M059J (cell line): ENCODE measurements at regions not wholly inside any gene's neighbourhood (a gene's known extent, or its start where the extent isn't known, plus 50 kb on each side); places are given as distances from the start of the nearest gene placed in this dataset.

Source experiments
- DNase-seq: peaks from one replicate; pipeline ENCODE4 v3.0.0-alpha.2; 2012; ENCODE audit warnings: low read depth

- DNase-seq = no peak
These were observed 871.4 kb downstream of the MAT2B start for GRCh38 chr5:164376843-164377242.

DNA sequence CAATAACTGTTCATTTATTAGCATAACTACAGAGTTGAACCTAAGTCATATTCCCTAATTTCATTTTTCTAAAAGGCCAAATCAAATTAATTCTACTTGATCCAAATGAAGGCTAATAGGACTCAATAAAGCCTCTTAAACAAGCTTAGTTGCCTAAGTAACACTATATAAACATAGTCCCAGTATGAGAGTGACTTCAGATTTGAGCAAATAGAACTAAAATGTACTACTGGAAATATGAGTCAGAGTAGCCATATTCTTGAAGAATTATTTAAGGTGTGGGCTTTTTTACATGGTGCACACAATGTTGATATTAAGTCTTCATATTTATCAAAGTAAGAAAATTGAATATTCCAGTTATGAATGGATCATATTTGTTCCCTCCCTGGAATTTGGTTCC, 872.3 kb downstream of the MAT2B start:
- no peak for DNase-seq

- no peak for DNase-seq
These were observed 878.2 kb downstream of the MAT2B start for GRCh38 chr5:164383662-164384061.

DNA sequence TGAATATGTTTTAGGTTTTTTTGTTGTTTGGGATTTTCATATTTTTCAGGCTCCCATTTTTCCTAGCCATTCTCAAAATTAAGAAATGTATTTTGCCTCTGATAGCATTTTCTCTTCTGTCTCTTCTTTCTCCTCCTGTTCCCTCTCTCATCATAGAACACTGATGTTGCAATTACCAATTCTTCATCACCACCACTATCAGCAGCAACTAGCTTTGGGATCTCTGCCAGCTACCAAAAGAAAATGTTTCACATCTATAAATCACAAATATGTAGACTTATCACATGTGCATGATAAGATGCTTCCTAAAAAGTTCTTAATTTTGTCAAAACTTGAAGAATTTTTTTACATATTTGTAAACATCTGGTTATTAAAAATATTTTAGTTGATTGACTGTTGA, 887.1 kb downstream of the MAT2B start:
- no peak for DNase-seq

- DNase-seq = no peak
These were observed 889.3 kb downstream of the MAT2B start for GRCh38 chr5:164394686-164395194.

GRCh38 chr5:164412531-164412930, 907.1 kb downstream of the MAT2B start:
- DNase-seq = no peak

DNA sequence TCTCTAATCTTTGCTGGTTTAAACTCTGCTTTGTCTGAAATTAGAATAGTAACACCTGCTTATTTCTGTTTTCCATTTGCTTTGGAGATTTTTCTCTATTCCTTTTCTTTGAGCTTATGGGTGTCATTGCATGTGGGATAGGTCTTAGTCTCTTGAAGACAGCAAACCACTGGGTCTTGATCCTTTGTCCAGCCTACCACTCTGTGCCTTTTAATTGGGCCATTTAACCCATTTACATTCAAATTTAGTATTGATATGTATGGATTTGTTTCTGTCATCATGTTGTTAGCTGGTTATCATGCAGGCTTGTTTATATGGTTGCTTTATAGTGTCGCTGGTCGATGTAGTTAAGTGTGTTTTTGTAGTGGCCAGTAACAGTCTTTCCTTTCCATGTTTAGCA, 914.7 kb downstream of the MAT2B start:
- no peak for DNase-seq

- DNase-seq = peak; percentile 4
These were observed 917.0 kb downstream of the MAT2B start for GRCh38 chr5:164422400-164422799.

GRCh38 chr5:164431634-164432304, 926.4 kb downstream of the MAT2B start:
- no peak for DNase-seq

DNA sequence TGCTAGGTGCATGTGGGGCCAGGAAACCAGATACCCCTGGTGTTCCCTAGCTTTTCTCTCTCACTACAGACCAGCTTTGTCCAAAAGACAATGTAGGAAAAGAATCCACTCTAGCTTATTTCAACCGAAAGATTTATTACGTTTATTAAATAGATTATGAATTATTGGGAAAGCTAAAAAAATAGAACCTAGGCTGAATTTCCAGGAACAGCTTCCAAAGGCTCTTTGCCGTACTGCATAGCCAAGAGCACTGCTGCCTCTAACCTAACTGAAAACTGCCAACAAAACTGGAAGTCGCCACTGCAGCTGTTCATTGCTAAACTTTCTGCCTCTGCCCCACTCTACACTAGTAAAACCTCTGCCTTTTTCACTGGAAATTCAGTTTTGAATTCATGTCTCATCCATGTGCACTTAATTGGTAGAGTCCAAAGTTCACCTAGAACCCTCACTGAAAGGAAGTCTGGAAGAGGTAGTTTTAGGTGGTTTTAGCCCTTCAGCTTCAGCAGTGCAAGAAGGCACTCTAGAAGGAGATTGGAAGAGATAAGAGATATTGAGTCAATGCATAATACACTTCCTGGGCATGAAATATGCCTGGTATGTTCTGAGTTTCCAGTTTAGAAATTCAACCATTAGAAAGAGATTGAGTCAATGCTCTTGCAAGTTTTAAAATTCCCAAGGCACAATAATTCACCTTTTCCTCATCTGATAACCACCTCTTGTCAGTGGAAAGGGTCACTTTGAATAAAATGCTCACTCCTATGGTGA, 927.9 kb downstream of the MAT2B start:
- DNase-seq = peak; percentile 23

DNA sequence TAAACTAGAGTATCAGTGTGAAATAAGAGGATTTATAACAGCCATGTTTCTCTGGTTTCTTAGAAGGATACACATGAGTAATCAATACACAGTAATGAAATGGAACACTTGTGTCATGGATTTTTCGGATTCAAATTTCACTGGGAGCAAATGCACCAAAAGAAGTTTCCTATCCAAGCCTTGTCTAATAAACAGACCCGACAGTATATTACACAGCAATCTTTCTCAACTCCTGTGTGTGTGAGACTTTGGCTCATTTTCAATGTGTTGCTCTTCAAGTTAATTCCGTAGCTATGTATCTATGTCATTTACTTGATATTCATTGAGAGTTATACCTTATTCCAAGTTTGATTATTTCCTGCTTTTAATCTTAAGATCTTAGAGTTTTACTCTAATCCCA, 930.2 kb downstream of the MAT2B start:
- DNase-seq = no peak

GRCh38 chr5:164439799-164440198, 934.4 kb downstream of the MAT2B start:
- no peak for DNase-seq

- no peak for DNase-seq
These were observed 944.0 kb downstream of the MAT2B start for GRCh38 chr5:164449460-164449859.

DNA sequence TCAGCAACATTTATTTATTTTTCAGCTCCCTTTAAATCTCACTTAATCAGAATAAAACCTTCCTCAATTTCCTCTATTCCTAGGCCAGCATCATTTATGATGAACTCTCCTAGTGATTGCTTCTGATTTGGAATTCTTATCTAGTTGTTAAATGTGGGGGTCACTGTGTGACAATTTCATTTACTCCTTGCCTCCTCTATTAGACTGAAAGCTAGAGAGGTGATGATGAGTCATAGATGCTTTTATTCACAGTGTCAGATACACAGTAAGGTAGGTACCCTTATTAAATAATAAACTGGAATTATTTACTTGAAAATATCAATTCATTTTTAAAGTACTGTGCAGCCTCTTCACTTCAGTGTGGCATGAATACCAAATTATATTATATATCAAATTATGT, 960.6 kb downstream of the MAT2B start:
- no peak for DNase-seq

- DNase-seq = no peak
These were observed 964.9 kb downstream of the MAT2B start for GRCh38 chr5:164470312-164470711.

DNA sequence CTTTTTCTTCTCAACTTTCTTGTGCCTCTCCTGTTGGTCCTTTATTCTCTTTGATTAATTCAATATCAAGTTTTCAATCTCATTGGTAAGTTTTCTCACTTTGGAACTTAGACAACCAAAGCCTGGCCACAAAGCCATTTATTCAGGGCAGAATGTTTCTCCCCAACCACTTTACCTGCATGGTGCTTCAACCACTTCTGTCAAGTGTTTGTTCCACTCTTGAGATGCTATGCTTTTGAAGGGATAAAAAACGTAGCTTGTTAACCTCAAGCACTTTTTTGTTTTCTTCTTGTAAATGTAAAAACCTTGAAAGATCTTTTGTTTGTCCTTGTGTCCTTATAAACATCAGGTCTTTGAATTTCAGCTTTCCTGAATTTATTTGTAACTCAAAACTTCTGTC, 966.7 kb downstream of the MAT2B start:
- DNase-seq = no peak

GRCh38 chr5:164475339-164475977, 970.0 kb downstream of the MAT2B start:
- peak; percentile 2 for DNase-seq

- DNase-seq = no peak
These were observed 975.9 kb downstream of the MAT2B start for GRCh38 chr5:164481270-164481669.

DNA sequence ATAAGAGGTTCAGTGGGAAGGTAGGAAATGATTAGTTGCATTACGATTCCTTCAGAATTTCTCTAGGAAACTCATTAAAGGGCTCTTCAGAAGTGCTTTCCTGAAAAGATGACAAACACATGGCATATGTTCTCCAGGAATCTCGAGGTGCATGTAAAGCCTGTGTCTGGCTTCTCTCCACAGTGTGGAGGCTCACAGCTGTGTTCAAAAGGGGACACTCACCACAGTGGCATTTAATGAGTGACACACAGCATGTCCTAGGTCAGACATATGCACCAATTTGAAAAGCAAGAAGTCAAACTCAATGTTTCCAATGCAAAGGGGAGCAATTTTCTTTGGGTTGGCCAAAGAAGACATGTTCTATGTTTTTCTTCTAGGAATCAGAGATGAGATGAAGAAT, 976.9 kb downstream of the MAT2B start:
- no peak for DNase-seq

- no peak for DNase-seq
These were observed 979.5 kb downstream of the MAT2B start for GRCh38 chr5:164484948-164485347.

- DNase-seq = peak; percentile 4
These were observed 982.5 kb downstream of the MAT2B start for GRCh38 chr5:164487939-164488338.

DNA sequence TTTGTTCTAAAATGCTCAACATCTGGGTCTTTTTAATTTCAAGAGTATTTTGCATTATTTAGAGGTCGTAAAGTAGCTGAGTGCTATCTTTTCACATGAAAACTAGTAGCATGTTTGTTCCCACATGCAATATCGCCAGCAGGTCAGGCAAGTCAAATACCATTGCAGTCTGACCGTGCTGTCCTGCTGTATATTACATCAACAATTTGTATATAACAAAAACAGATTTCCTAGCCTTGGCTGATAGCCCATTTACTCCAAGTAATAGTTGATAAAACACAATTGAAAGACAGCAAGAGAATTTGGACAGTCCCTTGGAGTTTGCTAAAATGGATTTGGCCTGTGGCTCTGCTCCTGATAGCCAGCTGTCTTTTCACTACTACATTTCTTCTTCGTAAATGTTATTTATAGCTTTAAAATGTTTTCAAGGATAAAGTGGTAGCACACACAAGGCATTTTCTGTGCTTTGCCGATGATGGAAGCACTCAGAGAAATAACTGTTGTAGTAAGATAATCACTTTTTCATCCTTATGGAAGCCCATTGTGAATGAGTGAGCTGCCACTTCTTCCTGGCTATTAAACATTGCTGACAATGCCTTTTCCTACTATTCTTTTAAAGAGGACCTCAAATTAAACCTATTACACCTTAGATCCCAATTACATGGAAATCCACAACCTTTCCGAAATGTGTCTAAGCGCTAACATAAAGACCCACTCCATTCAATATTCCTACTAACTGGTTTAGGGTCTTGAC, 992.1 kb downstream of the MAT2B start:
- no peak for DNase-seq
